DND-41 (cell line): ENCODE measurements at regions not wholly inside any gene's neighbourhood (a gene's known extent, or its start where the extent isn't known, plus 50 kb on each side); places are given as distances from the start of the nearest gene placed in this dataset.
"Not testable (repeated sequence)": the region's sequence is repeated elsewhere in the genome, so short reads cannot be mapped to it uniquely, and the experiment has no call there.

Experiments
- ATAC-seq: fragments of 200-7000 bp; cut with Tn5 transposase; 3 replicates; pipeline ENCODE4 v1.9.1; 2021; ENCODE audit warnings: low read depth; ENCODE audit not compliant: insufficient read depth
- DNase-seq: peaks from one replicate; pipeline ENCODE4 v3.0.0-alpha.2; 2020
- H2AFZ ChIP-seq: 2 replicates; pipeline ENCODE4 v1.6.0; 2012; ENCODE audit warnings: low read depth, low read length
- H3K27ac ChIP-seq: 2 replicates; pipeline ENCODE4 v1.5.1; 2012; ENCODE audit warnings: low read length, inconsistent platforms
- H3K27me3 ChIP-seq: fragments of 200-600 bp; sonication (generic); 2 replicates; pipeline ENCODE4 v1.6.0; 2012; ENCODE audit warnings: low read length, mild to moderate bottlenecking, inconsistent platforms; ENCODE audit not compliant: insufficient read depth, poor library complexity
- H3K36me3 ChIP-seq: 2 replicates; pipeline ENCODE4 v1.5.1; 2012; ENCODE audit warnings: low read length, inconsistent platforms; ENCODE audit not compliant: insufficient read depth
- H3K4me1 ChIP-seq: 2 replicates; pipeline ENCODE4 v1.5.1; 2012; ENCODE audit warnings: mild to moderate bottlenecking, low read length; ENCODE audit not compliant: insufficient read depth
- H3K4me2 ChIP-seq: 2 replicates; pipeline ENCODE4 v1.6.0; 2012; ENCODE audit warnings: mild to moderate bottlenecking, moderate library complexity, low read length, inconsistent platforms; ENCODE audit not compliant: insufficient read depth
- H3K4me3 ChIP-seq, 2 experiments: fragments of 200-600 bp in 1 of 2; shearing (Covaris generic) in 1 of 2; 2 replicates each; pipeline ENCODE4 v1.5.1; 2012 to 2016; ENCODE audit warnings: inconsistent platforms in 2 of 2, low read length in 2 of 2, mild to moderate bottlenecking in 2 of 2, low read depth in 1 of 2, moderate library complexity in 1 of 2
- H3K79me2 ChIP-seq: 2 replicates; pipeline ENCODE4 v1.6.0; 2012; ENCODE audit warnings: low read length, inconsistent platforms; ENCODE audit not compliant: insufficient read depth
- H3K9ac ChIP-seq: 2 replicates; pipeline ENCODE4 v1.6.0; 2012; ENCODE audit warnings: low read depth, mild to moderate bottlenecking, inconsistent platforms, low read length, moderate library complexity
- H3K9me3 ChIP-seq: 2 replicates; pipeline ENCODE4 v1.5.1; 2012; ENCODE audit warnings: low read length, moderate library complexity, mild to moderate bottlenecking, inconsistent platforms; ENCODE audit not compliant: insufficient read depth, severe bottlenecking
- H4K20me1 ChIP-seq: 2 replicates; pipeline ENCODE4 v1.6.0; 2012; ENCODE audit warnings: low read length; ENCODE audit not compliant: insufficient read depth

GRCh38 chr2:110342077-110342476, 129.7 kb upstream of the MTLN start:
- H3K4me1 ChIP-seq, H3K9me3 ChIP-seq, H3K79me2 ChIP-seq, H3K27me3 ChIP-seq, H3K27ac ChIP-seq, H3K4me3 ChIP-seq, H3K36me3 ChIP-seq, H3K9ac ChIP-seq, H2AFZ ChIP-seq, ATAC-seq, DNase-seq, H4K20me1 ChIP-seq, H3K4me2 ChIP-seq: not testable (repeated sequence)

DNA sequence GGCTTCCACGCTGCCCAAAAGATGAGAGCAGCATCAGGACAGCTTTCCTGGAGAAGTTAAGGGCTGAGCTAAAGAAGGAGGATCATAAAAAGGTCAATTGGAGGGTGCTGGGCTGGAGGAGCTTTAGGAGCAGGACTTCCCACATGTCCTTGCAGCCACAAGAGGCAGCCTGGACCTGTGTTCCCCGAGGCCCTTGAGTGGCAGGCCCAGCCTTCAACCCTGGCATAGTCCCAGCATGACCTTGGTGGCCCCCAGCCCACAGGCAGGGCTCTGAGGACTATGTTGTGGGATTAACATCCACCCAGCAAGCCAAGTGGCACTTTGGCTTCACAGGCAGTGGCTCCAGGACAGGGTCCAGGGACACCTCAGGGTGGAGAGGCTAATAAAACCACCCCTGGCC, 126.8 kb upstream of the MTLN start:
- not testable (repeated sequence) for DNase-seq, H3K9ac ChIP-seq, H3K4me2 ChIP-seq, H3K4me3 ChIP-seq, H3K27ac ChIP-seq, H3K4me1 ChIP-seq, H3K27me3 ChIP-seq, H3K9me3 ChIP-seq, H3K79me2 ChIP-seq, ATAC-seq, H3K36me3 ChIP-seq, H4K20me1 ChIP-seq, H2AFZ ChIP-seq

DNA sequence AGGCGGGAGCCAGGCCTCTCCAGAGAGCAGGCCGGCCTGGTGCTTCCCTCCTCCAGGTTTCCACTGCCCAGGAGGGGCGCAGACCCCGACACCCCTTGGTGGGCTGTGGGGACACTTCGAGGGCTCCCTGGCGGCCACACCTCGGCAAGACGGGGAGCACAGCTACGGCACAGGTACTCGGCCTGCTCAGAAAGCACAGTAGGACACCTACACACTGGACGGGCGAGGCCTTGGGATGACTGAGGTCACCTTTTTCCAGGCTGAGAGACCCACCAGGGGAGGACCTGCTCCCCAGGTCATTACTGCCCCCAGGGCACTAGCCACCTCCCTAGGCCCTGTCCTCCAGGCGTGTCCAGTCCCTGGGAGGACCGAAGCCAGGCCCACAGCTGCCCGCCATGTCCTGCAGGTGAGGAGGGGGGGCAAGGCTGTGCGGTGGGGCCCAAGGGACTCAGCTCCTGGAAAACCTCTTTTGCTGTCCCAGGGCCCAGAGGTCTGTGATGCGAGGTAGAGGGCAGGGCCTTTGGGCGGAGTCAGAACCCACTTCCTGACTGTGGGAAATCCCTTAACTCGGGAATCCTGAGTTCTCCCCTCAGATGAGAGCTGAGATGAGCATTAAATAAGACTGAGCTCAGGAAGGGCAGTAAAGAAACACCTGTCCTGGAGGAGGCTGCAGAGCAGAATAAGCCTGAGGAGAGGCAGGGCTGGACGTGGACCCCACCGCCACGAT, 126.1 kb upstream of the MTLN start:
- not testable (repeated sequence) for H3K4me3 ChIP-seq, DNase-seq, H3K36me3 ChIP-seq, H3K4me1 ChIP-seq, H3K9ac ChIP-seq, H3K4me2 ChIP-seq, H3K79me2 ChIP-seq, H4K20me1 ChIP-seq, H3K9me3 ChIP-seq, H3K27ac ChIP-seq, H2AFZ ChIP-seq, H3K27me3 ChIP-seq, ATAC-seq

- H3K36me3 ChIP-seq, H3K27ac ChIP-seq, H3K9ac ChIP-seq, DNase-seq, H3K4me2 ChIP-seq, H4K20me1 ChIP-seq, H3K27me3 ChIP-seq, H3K4me1 ChIP-seq, ATAC-seq, H3K9me3 ChIP-seq, H3K79me2 ChIP-seq, H3K4me3 ChIP-seq, H2AFZ ChIP-seq: not testable (repeated sequence)
Measured at GRCh38 chr2:110336071-110336470, 123.7 kb upstream of the MTLN start.

DNA sequence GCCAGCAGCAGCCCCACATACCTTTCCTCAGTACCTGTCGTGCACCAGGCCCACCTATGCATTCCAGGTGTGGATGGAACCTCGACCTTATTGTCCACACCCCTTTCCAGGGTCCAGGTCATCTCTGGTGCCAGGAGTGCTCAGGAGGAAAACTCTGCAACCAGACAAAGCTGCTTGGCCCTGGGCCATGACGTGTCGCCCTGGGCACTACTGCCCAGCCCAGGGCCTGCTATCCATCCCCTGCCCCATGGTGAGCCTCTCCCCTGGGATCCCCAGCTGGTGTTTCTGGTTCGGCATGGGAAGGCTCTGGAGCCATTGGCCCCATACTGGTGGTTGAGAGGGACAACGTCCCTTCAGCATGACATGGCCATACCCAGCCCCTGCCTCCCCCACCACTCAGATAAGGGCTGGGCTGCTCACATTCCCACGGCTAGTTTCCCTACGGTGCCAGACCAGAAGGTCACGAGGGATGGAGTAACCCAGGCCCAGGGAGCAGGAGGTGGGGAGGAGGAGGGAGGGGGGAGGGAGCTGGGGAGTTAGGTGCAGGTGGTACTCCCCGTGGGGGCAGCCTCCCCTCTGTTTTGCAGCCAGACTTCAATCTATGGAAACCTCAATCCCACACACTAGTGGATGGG, 123.2 kb upstream of the MTLN start:
- not testable (repeated sequence) for DNase-seq, H3K27me3 ChIP-seq, H4K20me1 ChIP-seq, H3K79me2 ChIP-seq, H3K4me1 ChIP-seq, H2AFZ ChIP-seq, H3K27ac ChIP-seq, H3K4me2 ChIP-seq, H3K36me3 ChIP-seq, H3K9ac ChIP-seq, H3K4me3 ChIP-seq, H3K9me3 ChIP-seq, ATAC-seq

DNA sequence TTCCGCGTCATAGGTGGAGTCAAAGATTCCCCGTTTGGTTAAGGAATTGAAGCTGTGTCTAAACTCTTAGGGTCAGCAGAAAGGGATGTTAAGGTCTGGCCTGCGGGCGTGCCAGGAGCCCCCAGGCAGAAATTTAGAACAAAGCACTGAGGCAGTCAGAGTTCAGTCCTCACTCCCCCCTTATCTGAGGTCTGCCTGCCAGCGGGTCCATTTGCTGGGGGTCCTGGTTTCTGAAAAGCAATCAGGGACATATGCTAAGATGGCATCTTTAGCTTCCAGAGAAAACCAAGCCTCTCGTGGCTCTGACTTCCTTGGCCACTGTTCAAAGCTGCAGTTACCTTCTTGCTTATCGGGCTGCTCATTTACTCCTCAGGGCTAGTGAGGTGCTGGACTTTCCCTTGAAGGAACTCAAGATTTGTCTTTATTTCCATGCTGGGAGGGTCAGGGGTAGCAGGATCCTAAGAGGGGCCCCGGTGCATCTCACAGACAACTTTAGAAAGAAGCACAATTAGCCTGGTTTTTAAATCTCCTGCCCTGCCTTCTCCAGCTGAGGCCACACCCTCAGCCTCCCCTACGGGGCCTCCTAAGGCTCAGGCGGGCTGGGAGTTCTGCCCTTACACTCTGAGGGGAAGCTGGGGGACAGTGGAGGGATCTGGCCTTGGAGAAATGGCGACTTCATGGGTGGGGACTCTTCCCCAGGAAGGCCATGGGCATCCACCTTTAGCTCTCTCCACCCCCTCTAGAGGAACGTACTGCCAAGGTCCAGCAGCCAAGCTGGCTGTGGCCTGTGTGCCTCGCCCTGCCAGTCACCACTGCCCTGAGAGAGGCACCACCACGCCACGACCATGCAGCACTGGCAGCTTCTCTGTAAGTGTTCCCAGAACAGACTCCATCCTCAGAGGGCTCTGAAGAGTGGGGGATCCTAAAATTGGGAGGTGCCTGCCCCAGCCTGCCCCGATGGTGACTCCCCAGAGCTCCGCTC, 121.1 kb upstream of the MTLN start:
- not testable (repeated sequence) for H2AFZ ChIP-seq, H3K4me1 ChIP-seq, H3K4me2 ChIP-seq, H3K79me2 ChIP-seq, H3K36me3 ChIP-seq, H3K27me3 ChIP-seq, H3K27ac ChIP-seq, H3K9me3 ChIP-seq, DNase-seq, H3K9ac ChIP-seq, H4K20me1 ChIP-seq, ATAC-seq, H3K4me3 ChIP-seq

DNA sequence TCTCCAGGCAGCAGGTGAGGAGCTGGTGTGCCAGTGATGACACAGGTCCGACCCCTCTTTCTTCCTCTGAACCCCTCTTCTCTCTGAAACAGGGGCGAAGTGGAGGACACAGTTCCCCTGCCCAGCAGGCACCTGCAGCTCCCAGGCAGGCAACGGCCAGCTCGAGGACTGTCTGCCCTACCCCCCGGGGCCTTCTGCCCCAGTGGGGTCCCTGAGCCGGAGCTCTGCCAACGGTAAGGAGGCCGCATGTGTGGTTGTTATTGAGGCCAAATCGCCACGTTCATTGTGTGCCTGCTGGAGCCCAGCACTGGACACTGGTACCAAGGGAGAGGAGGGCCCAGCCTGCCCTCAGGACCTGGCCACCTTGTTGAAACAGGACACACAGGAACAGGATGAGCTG, 119.3 kb upstream of the MTLN start:
- H2AFZ ChIP-seq, H3K4me2 ChIP-seq, H3K4me3 ChIP-seq, ATAC-seq, H3K27ac ChIP-seq, H3K9ac ChIP-seq, H3K4me1 ChIP-seq, H3K79me2 ChIP-seq, H4K20me1 ChIP-seq, H3K27me3 ChIP-seq, DNase-seq, H3K9me3 ChIP-seq, H3K36me3 ChIP-seq: not testable (repeated sequence)

- H2AFZ ChIP-seq, H3K79me2 ChIP-seq, H3K27me3 ChIP-seq, H3K4me3 ChIP-seq, H3K9me3 ChIP-seq, H3K36me3 ChIP-seq, H3K9ac ChIP-seq, H3K27ac ChIP-seq, H3K4me2 ChIP-seq, DNase-seq, H3K4me1 ChIP-seq, H4K20me1 ChIP-seq, ATAC-seq: not testable (repeated sequence)
Measured at GRCh38 chr2:110329760-110330159, 117.4 kb upstream of the MTLN start.
